ENCODE measurements at regions not wholly inside any gene's neighbourhood (a gene's known extent, or its start where the extent isn't known, plus 50 kb on each side); places are given as distances from the start of the nearest gene placed in this dataset.

- TF ChIP-seq CTCF (conservative IDR thresholded peaks at IDR 0.05) (no peak), EZH2 (IDR thresholded peaks at IDR 0.05; ENCODE audit: low read depth) (no peak)
These were observed 128.8 kb upstream of the CTTNBP2NL start for GRCh38 chr1:112267206-112267605.
